SW480 (cell line): ENCODE measurements at regions not wholly inside any gene's neighbourhood (a gene's known extent, or its start where the extent isn't known, plus 50 kb on each side); places are given as distances from the start of the nearest gene placed in this dataset.
A peak's percentile ranks its signal among the peaks of the same experiment; 100 is the strongest.
"Not testable (repeated sequence)": the region's sequence is repeated elsewhere in the genome, so short reads cannot be mapped to it uniquely, and the experiment has no call there.

ENCODE experiments used
- DNase-seq: peaks from one replicate; pipeline ENCODE4 v3.0.0-alpha.2; 2016; ENCODE audit warnings: low spot score

DNA sequence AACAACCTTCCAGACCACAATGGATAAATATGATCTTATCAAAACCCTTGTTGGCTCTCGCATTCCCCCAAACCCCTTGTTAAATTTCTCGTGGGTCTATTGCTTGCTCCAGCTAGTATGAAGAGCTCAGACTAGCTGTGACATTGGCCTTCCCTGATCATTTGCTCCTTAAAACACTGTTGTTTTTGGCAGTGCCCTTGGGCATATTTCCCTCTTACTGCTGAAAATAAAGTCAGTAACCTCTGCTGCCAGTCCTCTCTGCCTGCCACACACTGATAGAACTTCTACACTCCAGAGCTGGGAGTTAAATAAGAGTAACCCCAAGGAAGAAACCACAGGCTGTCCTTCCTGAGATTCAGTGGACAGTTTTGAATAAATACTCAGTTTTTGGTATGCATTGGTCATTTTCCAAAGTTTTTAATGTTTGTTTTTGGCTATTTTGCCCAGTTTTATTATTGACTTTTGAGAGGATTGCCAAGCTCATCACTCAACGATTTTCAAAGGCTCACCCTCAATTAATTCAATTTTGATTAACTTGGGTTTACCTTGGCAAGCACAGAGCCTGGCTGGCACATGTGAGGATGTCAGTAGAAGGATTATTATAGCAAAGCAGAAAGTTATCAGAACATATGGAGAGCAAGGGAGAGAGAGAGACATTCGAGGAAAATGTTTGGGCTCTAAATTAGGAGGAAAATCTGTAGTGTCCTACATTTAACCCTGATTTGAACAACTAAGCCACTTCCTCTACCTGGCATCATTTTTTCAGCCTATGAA is 84.3 kb upstream of the SYN3 start:
- no peak for DNase-seq

DNA sequence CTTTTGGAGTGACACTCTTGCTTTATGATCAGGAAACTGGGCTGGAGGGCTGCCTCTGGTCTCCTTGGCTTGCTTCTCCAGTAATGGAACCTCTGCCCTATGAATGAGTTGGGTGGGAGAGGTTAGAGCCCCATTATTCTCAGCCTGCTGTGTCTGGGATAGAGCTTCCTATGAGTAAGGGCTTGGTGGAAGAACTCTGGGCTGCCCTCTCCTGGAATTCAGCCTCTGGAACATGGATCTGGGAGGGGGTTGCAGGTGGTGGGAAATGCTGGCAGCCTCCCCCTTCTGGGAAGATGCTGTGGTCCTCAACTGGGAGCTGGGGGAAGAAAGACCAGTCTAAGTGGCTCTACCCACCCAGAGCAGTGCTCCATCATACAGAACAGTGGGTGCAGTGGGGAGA is 81.8 kb upstream of the SYN3 start:
- DNase-seq: no peak

DNA sequence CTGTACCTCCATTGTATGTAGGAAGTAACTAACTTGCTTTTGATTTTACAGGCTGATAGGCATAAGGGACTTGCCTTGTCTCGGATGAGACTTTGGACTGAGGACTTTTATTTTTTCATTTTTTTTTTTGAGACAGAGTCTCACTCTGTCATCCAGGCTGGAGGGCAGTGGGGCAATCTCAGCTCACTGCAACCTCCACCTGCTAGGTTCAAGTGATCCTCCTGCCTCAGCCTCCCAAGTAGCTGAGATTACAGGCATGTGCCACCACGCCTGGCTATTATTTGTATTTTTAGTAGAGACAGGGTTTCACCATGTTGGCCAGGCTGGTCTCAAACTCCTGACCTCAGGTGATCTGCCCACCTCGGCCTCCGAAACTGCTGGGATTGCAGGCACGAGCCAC is 80.2 kb upstream of the SYN3 start:
- not testable (repeated sequence) for DNase-seq

DNA sequence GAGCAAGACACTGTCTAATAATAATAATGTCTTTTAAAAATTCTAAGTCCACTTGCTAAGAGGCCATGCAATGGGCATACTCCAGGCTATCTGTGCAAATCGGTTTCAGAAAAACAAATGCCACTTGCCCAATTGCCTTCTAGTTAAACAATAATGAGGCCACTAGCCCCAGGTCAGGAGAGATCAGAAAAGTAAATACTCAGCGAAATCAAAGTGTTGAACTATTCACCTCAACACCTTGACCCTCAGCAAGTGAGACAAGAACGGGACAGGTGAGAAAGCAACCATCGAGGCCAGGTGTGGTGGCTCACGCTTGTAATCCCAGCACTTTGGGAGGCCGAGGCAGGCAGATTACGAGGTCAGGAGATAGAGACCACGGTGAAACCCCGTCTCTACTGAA is 72.3 kb upstream of the SYN3 start:
- no peak for DNase-seq

DNA sequence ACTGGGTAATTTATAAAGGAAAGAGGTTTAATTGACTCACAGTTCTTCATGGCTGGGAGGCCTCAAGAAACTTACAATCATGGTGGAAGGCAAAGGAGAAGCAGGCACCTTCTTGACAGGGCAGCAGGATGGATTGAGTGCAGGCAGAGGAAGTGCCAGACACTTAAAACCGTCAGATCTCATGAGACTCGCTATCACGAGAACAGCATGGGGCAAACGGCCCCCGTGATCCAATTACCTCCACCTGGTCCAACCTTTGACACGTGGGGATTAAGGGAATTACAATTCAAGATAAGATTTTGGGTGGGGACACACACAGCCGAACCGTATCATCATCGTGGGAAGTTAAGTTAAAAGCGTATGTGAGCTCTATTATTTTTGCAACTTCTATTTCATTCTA is 71.4 kb upstream of the SYN3 start:
- no peak for DNase-seq

DNA sequence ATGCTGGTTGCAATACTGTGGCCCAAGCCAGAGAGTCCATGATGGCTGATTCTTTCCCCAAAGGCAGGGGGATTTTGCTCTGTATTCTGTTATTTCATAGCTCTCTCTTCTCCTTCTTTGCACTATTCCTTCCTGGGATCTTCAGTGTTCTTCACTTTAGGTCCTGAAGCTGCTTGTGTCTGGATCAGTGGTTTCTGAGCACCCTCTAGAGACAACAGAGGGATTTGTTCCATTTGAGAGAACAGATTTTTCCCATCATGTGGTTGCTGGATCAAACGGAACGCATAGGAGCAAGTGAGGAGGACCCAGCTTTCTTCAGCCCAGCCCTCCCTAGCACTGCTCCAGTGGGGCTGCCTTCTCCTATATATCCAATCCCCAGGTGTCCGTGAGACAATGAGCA is 68.7 kb upstream of the SYN3 start:
- peak; percentile 55 for DNase-seq

DNA sequence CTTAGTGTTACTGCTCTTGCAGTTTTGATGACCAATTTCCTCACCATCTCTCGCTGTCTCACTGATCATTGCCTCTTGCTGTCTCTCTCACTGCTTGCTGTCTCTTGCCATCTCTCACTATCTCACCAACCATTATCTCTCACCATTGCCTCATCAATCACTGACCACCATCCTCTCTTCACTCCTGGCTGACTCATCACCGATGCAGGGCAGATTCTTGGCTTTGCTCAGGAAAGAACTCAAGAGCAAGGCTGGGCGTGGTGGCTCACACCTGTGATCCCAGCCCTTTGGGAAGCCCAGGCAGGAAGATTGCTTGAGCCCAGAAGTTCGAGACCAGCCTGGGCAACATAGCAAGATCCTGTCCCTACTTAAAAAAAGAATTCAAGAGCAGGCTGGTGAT is 66.3 kb upstream of the SYN3 start:
- DNase-seq: no peak

DNA sequence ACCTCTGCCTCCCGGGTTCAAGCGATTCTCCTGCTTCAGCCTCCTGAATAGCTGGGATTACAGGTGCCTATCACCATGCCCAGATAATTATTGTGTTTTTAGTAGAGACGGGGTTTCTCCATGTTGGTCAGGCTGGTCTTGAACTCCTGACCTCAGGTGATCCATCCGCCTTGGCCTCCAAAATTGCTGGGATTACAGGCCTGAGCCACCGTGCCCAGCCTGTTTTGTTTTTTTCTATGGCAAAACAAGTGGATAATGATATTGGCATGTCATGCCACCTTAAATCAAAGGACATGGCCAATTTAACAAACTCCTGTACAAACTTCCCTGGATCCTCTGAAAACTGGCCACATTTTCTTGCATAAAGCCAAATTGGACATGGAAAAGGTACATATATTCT is 64.3 kb upstream of the SYN3 start:
- not testable (repeated sequence) for DNase-seq

DNA sequence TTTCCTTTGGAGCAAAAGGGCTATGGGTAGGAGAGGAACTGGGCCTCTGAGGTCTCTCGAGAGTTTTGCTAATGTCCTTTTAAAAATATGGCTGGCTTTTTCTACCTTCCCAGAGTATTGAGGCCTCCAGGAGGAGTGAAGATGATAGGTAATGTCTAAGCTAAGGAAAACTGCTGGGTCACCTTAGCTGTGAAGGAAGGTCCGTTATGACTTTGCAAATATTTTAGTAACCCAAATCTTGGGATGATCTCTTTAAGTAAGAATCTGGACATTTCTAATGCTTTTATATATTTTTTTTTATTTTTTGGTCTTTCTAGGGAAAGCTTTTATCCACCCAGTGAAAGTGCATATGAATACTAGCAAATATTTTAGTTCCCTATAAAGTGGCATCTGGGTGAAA is 60.9 kb upstream of the SYN3 start:
- no peak for DNase-seq

DNA sequence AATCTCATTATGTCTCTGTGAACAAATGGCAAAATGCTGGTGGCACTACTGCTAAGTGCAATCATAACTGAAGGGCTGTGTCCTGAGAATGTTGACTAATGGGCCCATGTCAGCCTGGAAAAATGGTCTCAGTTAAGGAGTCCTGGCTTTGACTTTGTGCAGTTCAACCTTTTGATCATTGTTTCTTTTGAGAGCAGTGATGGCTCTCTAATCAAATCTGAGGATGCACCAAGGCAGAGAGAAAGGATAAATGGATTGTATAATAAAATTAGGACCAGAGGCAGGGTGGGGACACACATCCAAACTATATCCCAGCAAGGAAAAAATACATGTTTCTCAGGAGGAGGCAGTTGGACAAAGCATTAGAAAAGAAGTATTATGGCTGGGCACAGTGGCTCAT is 59.6 kb upstream of the SYN3 start:
- no peak for DNase-seq

DNA sequence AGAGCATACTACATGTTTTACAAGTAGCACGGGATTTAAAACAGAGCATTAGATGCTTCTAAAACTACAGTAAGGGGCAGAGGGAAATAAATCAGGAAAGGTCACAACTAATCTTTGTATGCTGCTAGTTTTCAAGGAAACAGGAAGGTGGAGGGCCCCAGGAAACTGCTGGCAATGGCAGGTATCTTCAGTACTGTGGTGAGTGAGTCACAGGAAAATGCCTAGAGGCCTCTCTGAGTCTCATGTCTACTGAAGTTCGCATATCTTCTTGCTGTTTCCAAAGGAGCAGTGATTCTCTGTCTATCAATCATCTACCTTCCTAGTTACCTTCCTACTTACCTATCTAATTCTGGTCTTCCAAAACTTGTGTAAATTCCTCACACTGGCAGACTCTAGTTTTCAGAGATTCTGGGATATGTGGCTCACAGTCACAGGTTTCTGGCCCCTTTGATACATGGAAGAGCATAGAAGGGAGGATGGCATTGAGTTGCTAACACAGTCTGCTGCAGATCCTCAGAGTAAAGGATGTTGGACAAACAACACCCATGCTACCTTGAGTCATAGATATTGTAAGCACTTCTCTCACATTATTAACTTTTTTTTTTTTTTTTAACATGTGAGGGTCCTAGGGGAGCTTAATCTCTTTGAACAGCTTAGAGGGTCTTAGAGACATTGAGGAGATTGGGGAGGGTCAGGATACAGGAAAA is 58.8 kb upstream of the SYN3 start:
- DNase-seq: peak; percentile 52

DNA sequence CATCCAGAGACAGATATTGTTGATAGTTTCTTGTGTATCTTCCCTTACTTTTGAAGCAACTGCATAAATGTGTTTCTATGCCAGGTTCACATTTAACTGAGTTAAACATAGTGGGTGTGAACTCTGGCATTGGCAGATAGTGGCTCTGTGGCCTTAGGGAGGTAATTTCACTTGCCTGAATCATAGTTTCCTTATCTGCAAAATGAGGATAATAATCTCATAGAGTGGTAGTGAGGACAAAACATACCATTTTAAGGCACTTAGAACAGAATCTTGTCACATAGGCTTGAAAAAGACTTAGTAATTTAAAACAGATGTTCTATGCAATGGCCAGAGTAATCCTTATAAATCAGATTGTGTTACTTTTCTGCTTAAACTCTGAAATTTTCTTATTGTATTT is 56.4 kb upstream of the SYN3 start:
- DNase-seq: no peak

DNA sequence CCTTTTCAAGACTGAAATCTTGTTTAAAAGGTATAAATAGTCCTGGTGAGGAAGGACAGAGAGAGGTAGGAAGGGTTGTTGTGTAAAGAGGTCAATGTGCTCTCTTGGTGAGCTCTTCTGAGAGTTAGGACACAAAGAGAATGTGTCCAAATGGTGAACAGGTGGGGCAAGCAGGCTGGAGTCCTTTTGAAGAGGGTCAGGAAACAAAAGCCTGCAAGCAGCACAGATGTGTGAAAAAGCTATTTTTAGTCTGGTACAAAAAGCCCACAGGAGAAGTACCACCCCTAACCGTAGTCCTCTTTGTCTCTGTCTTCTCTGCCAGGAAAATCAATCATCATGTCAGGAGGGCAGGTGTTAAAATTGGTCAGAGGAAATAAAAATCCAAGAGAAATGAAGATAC is 54.4 kb upstream of the SYN3 start:
- peak; percentile 41 for DNase-seq

DNA sequence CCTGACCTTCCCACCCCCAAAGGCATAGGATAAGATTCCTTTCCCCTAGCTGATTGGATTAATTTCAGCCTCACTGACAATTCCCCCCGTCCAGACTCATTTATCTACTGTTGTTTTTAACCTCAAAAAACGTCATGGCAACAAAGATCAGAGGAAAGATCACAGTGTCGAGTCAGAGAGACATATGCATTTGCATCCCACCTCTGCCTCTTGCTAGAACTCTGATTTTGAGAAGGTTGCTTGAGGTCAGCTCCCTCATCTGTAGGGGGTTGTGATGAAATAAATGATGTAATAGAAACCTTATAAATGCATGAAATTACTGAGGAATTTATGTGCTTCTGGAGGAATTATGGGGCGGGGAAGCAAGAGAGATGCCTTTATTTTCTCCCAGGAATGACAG is 53.3 kb upstream of the SYN3 start:
- DNase-seq: peak; percentile 69

DNA sequence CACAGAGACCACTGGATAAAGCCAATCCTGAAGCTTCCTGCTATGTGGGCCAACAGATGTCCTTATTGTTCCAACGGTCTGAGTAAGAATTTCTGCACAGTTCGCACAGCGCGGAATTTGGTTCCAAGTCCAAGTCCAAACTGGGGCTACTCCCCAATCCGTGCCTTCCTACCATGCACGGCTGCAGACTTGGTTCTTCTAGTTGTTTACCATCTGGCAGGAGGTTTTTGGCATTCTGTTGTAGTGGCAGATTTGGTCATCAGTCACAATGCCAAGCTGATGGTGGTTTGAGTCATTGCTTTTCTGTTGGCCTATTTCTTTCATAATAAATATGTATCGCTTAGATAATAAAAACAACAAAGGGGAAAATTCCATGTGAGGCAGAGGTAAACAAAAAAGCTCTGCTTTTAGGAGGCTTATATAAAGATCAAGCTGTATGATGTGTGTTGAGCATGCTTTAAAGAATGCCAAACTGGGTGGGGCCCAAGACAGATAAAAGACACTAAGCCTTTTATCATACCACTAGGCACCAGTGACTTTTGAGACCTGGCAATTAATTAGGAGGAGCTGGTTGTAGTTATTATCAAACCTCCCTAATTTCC is 52.5 kb upstream of the SYN3 start:
- peak; percentile 94 for DNase-seq

DNA sequence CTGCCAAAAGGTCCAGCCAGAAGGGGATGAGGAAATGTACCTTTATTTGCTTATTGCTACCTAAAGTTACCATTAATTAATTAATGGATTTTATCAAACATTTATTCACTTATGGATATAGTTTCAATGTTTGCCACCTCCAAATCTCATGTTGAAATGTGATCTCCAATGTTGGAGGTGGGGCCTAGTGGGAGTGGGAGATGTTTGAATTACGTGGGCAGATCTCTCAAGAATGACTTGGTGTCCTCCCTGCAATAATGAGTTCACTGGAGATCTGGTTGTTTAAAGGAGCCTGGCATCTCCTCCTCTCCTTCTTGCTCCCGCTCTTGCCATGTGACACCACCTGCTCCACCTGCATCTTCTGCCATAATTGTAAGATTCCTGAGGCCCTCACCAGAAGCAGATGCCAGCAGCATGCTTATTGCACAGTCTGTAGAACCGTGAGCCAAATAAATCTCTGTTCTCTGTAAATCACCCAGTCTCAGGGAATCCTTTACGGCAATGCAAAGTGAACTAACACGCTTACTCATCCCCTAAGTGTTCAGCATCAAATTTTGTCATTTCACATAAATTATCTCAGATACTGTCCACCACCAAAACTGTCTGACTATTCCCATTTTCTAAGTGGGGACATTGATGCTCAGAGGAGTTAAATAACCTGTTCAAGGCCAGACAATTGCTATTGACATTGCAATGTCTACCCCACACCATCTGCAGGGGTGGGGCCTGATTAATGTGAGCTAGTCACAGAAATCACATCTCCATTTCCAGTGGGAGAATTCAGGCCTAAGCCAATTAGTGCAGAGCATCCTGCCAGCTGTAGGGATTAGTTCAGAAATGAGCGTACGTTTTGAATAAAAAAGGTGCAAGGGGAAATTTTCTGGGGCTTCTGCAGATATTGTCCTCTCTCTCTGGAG is 51.6 kb upstream of the SYN3 start:
- no peak for DNase-seq

DNA sequence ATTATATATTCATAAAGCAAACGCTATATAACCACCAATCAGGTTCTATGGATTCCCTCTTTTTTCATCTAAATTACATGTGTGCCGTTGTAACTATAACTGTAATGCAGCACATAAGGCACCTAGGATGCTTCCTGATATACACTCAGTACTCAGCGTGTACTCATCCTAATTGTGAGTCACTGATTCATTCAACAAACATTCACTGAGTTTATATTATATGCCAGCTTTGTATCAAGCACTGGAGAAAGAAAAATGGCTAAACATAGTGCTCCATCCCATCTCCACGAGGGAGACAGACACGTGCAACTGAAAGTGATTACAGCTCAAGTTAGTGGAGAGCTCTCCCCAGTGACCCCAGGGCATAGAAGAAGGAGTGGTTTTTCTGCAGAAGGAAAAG is 49.9 kb upstream of the SYN3 start:
- no peak for DNase-seq
